ENCODE measurements at regions not wholly inside any gene's neighbourhood (a gene's known extent, or its start where the extent isn't known, plus 50 kb on each side); places are given as distances from the start of the nearest gene placed in this dataset.

GRCh38 chr1:232883992-232884661 lies 66.3 kb upstream of the NTPCR start:
- TF ChIP-seq CTCF (IDR thresholded peaks at IDR 0.05) (no peak), POLR2A (IDR thresholded peaks at IDR 0.05) (no peak)
